SK-N-MC (cell line): ENCODE measurements at regions not wholly inside any gene's neighbourhood (a gene's known extent, or its start where the extent isn't known, plus 50 kb on each side); places are given as distances from the start of the nearest gene placed in this dataset.

Experiments used
- EZH2 ChIP-seq: fragments of 200-600 bp; sonication (generic); IDR thresholded peaks from one replicate; pipeline ENCODE4 v1.6.1; 2017; ENCODE audit warnings: antibody characterized with exemption
- POLR2AphosphoS5 ChIP-seq: IDR thresholded peaks from 2 replicates; pipeline ENCODE4 v1.6.1; 2012; ENCODE audit warnings: mild to moderate bottlenecking, low read depth, low read length, borderline replicate concordance

GRCh38 chr15:96610757-96611156 lies 280.3 kb downstream of the NR2F2 start:
- TF ChIP-seq EZH2 = no peak
- TF ChIP-seq POLR2AphosphoS5 = no peak
